ENCODE measurements at regions not wholly inside any gene's neighbourhood (a gene's known extent, or its start where the extent isn't known, plus 50 kb on each side); places are given as distances from the start of the nearest gene placed in this dataset.
"Not testable (repeated sequence)": the region's sequence is repeated elsewhere in the genome, so short reads cannot be mapped to it uniquely, and the experiment has no call there.

DNA sequence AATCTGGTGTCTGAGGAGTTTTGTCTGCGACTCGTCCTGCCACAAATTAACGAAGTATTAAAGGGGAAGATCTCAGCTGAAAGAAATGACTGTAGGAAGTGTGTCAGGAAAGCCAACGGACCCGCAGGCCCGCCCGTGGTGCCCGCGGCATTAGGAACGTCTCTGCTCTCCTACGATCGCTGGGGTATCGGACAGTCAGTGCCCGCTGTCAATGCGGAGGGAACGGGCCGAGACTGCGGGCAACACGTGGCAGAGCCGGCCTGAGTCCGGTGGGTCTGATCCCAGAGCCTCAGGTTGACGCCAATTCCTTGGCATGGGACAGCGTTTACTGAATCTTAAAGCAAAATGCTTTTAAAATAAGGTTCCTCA is 128.7 kb downstream of the KBTBD2 start:
- TF ChIP-seq, protein P1, sequence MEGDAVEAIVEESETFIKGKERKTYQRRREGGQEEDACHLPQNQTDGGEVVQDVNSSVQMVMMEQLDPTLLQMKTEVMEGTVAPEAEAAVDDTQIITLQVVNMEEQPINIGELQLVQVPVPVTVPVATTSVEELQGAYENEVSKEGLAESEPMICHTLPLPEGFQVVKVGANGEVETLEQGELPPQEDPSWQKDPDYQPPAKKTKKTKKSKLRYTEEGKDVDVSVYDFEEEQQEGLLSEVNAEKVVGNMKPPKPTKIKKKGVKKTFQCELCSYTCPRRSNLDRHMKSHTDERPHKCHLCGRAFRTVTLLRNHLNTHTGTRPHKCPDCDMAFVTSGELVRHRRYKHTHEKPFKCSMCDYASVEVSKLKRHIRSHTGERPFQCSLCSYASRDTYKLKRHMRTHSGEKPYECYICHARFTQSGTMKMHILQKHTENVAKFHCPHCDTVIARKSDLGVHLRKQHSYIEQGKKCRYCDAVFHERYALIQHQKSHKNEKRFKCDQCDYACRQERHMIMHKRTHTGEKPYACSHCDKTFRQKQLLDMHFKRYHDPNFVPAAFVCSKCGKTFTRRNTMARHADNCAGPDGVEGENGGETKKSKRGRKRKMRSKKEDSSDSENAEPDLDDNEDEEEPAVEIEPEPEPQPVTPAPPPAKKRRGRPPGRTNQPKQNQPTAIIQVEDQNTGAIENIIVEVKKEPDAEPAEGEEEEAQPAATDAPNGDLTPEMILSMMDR (IDR thresholded peaks at IDR 0.05; ENCODE audit: control insufficient read depth, extremely low read depth, insufficient read depth), result no peak
- no peak overlapping the region for H3K4me3 ChIP-seq (ENCODE audit: low read depth, low read length)
- no peak for DNase-seq (ENCODE audit: low read depth)

DNA sequence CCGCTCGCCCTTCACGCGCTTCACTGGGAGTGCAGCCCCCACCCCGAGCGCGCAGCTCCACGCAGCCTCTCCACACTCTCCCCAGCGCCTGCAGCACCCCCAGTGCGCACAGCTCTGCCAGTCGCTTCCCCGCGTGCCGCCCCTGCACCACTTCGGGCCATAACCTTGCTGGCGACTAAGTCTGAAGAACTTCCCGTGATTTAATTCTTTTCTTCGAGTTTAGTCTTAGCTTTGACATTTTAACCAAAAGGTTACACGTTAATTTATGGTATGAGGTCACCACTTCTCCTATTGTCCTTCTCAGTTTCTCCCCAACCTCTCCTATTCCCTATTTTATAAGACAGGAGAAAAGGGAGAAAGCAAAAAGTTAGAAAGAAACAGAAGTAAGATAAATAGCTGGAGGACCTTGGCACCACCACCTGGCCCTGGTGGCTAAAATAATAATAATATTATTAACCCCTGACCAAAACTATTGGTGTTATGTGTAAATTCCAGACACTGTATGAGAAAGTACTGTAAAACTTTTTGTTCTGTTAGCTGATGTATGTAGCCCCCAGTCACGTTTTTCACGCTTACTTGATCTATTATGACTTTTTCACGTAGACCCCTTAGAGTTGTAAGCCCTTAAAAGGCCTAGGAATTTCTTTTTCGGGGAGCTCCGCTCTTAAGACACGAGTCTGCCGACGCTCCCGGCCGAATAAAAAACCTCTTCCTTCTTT is 129.2 kb downstream of the KBTBD2 start:
- H3K4me3 ChIP-seq (ENCODE audit: low read depth, low read length), result not testable (repeated sequence)

DNA sequence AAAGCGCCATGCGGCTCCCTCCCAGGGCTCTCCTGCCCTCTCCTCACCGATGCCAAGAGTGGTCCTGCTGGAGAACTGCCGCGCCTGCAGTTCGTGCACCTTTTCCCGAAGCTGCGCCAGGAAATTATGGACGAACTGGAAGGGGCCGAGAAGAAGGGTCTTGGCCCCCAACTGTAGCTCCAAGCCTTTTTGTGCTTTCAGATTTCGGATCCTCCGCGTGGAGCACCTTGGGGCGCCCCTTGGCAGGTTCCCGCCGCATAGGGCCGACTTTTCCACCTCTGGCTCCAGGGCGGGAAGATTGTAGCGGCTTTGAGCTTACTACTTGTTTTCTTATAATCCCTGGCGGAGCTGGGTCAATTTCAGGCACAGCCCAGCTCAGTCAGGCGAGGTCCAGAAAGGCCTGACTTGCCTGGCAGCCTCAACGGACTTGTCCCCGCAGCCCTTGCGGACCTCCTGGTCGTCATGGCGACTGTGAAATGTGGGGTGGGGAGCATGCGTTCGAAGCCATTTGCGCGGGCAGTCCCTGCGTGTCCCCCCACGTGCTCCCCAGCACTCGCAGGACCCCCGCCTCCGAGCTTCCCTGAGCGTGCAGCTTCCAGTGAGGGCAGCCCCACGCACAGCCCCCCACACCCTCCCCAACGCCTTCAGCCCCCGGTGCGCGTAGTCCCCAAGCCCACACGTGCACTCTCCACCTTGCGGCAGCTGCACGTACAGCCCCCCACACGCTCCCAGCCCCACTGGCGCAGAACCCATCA is 129.9 kb downstream of the KBTBD2 start:
- H3K4me3 ChIP-seq (ENCODE audit: low read depth, low read length), result no peak overlapping the region
- no peak for DNase-seq (ENCODE audit: low read depth)
- TF ChIP-seq, protein P1 (IDR thresholded peaks at IDR 0.05; ENCODE audit: control insufficient read depth, extremely low read depth, insufficient read depth), result no peak

More for the DNA sequence above, 129.2 kb downstream of the KBTBD2 start:
- not testable (repeated sequence) for DNase-seq (ENCODE audit: low read depth)

DNA sequence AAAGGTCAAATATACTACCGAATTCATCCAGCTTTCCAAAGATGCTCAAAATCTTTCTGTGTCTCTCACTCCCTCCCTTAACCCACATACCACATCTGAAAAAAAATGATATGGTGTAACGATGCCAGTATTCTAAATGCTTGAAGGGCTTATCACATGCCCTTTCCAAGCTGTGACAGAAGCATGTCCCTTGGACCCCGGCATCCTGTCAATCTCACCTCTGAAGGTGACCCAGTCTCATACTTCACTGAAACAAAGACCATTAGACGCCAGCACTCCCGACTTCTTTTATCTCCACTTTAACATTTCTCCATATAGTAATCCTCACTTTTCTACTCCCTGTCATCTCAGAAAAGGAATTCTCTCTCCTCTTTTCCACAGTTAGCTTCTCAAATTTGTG is 130.8 kb downstream of the KBTBD2 start:
- DNase-seq (ENCODE audit: low read depth); H3K4me3 ChIP-seq (ENCODE audit: low read depth, low read length): not testable (repeated sequence)

DNA sequence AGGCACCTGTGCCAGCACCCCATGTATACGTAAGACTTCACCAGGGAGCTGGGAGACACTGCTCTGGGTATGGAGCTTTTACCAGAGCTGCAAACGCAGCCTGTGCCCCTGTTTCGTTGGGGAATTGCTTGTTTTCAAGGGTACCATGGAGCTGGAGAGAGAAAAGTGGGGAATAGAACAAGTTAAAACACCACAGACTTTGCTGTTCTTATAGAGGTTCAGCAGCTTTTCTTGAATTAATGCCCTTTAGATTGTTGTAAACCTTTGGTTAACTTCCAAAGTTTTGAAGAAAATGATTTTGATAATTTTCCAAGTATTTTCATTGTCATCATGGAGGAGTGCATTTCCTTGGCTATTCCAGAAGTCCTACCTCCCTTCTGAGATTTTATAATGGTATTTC is 131.7 kb downstream of the KBTBD2 start:
- not testable (repeated sequence) for DNase-seq (ENCODE audit: low read depth); H3K4me3 ChIP-seq (ENCODE audit: low read depth, low read length)

DNA sequence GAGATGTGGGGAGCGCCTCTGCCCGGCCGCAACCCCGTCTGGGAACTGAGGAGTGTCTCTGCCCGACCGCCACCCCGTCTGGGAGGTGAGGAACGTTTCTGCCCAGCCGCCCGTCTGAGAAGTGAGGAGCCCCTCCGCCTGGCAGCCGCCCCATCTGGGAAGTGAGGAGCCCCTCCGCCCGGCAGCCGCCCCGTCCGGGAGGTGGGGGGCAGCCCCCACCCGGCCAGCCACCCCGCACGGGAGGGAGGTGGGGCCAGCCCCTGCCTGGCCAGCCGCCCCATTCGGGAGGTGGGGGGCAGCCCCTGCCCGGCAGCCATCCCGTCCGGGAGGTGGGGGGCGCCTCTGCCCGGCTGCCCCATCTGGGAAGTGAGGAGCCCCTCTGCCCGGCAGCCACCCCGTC is 137.7 kb downstream of the KBTBD2 start:
- DNase-seq (ENCODE audit: low read depth), result not testable (repeated sequence)

DNA sequence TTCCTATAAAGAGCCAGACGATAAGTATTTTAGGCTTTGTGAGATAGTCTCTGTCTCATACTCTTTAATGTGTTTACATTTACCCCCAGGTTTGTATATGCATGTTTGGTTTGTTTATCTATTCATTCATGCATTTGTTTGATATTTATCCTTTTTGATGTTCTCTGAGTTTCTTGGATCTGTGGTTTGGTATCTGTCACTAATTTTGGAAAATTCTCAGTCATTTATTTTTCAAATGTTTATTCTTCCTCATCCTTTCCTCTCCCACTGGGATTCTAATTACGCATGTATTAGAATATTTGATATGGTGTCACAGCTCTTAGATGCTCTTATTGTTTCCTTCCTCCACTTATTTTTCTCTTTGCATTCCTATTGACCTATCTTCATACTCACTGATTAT is 143.2 kb downstream of the KBTBD2 start:
- DNase-seq (ENCODE audit: low read depth); H3K4me3 ChIP-seq (ENCODE audit: low read depth, low read length): not testable (repeated sequence)

More for the DNA sequence above, 137.7 kb downstream of the KBTBD2 start:
- not testable (repeated sequence) for H3K4me3 ChIP-seq (ENCODE audit: low read depth, low read length)

DNA sequence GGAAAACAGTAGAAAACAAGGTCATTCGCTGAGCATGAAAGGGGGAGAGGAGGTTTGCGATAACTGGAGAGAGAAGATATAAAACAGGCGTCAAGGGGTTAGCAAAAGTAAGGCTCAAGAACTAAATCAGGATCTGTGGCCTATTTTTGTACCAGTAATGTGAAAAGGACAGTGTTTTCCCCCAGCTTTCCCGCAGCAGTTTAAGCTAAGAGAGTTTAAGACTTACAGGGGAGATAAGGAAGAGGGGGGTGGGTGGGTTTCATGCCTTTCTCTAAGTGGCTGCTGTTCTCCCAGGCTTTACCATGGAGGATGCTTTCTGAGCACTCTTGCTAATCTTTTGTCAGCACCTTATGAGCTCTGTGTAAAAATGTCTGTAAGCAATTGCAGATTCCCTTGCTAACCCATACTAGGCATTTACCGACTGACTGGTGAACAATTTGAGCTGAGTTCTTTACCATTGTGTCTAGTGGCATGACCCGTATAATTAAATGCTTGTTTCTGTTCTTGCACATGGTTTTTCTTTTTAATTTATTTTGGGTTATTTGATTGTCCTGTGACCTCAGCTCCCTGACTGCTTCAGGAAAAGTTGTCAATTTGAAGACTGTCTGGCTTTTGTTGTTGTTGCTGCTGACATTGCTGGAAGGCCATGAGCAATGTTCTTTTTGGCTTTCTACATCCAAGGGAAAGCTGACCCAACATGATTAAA is 144.0 kb downstream of the KBTBD2 start:
- DNase-seq (ENCODE audit: low read depth), result not testable (repeated sequence)

DNA sequence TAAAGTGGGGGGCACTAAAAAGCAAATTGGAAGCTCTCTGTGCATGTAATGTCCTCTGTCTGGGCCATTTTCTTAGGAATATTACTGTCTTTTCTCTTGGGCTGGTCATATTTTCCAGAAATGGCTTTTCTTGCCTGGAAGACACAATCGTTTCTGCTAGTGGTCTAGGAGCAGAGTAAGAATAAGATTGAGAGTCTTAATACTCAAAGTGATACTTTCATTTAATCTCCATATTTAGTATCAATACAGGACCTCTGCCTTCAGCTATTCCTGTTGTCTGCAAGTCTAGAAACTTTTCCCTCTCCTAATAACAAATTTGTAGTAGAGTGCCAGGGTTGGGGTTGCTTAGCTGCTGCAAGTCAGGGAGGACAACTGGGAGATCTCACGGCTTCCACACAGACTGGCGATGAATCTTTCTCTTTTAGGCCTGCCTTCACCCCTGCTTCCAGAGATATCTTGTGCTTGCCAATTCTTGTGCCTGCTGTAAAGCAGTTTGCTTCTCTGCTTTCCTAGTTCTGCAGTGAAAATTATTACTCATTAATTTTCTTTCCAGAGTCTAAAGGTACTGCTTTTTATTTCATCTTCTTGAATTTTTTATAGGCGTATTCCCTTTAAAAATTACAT is 149.6 kb downstream of the KBTBD2 start:
- DNase-seq (ENCODE audit: low read depth); H3K4me3 ChIP-seq (ENCODE audit: low read depth, low read length): not testable (repeated sequence)

More for the DNA sequence above, 144.0 kb downstream of the KBTBD2 start:
- not testable (repeated sequence) for H3K4me3 ChIP-seq (ENCODE audit: low read depth, low read length)

DNA sequence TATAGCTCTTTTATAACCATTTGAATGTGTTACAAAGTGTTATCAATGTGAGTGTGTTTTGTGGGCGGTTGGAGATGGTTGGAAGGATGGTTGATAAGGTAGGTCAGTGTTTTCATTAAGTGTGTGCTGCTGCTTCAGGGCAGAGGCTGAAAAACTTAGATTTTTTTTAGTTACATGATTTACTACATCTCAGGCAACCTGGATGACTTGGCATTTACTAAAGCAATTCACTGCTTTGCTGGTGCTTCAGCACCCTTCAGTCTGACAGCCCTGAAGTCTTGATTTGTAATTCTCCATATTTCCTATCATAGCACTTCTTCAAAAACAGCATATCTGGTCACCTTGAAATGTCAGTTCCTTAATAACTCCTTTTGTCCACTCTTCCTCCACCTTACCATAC is 151.8 kb downstream of the KBTBD2 start:
- not testable (repeated sequence) for DNase-seq (ENCODE audit: low read depth); H3K4me3 ChIP-seq (ENCODE audit: low read depth, low read length)

DNA sequence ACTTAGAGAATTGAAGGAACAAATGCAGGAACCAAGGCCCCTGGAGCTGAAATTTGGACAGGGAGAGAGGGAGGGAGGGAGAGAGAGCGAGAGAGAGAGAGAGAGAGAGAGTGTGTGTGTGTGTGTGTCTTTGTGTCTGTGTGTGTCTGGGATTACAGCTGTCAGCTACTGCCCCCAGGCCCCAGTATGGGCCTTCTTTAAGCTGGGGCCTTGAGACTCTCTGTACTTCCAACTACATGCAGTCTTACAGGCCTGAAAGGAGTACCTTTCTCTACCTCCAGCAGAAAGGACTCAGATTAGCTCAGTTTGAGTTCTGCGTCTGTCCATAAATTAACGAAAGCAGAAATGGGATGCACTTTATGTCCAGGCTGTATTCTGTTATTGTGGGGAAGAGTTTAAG is 153.2 kb downstream of the KBTBD2 start:
- not testable (repeated sequence) for DNase-seq (ENCODE audit: low read depth); H3K4me3 ChIP-seq (ENCODE audit: low read depth, low read length)

DNA sequence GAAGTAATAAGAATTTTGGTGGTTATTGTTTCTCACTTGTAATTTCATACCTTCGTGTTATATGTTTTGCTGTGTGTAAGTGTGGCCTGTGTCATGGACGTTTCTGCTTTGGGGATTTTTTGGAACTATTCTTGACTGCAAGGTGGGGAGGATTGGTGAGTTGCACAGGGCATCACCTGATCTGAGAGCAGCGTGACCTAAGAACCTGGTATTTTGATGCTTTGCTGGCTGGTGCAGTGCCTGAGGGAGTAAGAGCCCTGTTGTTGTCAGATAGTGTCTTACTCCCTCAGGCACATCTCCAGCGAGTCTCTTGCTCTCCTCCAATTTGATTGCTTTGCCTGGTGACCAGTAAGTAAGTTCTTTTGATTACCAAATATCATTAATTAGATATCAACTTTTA is 158.8 kb downstream of the KBTBD2 start:
- not testable (repeated sequence) for H3K4me3 ChIP-seq (ENCODE audit: low read depth, low read length)

DNA sequence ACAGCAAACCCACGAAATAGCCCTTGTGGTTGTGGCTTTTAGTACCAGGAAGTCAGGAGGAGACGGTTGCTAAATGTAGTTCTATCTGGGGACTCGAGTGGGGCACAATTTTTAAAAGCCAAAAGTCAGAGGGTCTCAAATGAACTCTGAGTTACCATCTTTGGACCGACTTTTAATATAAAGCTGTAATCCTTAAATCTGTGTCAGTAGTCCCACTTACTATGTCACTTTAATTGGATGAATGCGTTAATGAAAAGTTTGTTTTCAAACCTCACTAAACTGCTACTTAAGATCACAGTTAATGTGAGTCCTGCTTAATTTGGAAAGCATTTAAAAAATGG is 162.3 kb downstream of the KBTBD2 start:
- not testable (repeated sequence) for DNase-seq (ENCODE audit: low read depth); H3K4me3 ChIP-seq (ENCODE audit: low read depth, low read length)

More for the DNA sequence above, 158.8 kb downstream of the KBTBD2 start:
- DNase-seq (ENCODE audit: low read depth), result not testable (repeated sequence)

DNA sequence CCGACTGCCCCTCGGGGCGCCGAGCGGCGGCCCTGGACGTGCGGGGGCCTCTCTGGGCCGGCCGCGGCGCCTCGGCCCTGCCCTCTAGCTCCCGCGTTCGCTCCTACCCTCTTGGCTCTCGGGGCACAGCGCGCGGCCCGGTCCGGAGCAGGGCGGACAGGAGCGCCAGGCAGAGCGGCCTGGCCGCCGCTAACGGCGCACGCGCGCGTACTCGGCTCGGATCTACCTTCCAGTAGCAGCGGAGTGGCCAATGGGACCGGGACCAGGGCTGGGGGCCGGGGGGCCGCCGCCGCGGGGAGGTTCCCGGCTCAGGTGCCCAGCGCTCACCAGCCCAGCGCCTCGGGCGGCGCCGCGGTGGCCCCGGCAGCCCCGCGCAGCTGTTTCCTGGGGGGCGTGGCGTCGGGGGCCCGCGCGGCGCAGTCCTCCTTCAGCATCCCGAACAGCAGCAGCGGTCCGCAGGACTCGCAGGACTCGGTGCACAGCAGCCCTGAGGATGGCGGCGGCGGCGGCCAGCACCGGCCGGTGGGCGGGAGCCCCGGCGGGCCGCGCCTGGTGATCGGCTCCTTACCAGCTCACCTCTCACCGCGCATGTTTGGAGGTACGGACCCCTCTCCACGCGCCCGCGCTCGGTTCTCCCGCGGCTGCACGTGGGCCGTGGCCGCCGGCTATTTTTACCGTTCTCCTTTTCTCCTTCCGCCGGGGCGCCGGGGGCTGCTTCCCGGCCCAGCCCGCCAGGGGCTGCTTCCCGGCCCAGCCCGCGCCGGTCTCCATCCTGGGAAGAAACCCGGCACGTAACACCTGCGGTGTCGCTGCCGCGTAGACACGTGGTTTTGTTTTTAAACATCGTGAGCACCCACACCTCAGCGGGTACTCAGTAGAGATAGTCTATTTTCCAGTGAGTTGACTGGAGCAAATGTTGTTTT is 162.9 kb downstream of the KBTBD2 start:
- DNase-seq (ENCODE audit: low read depth), result peak; percentile 7
- H3K4me3 ChIP-seq (ENCODE audit: low read depth, low read length), result peak overlapping the region; percentile 51
